DND-41 (cell line): ENCODE measurements at regions not wholly inside any gene's neighbourhood (a gene's known extent, or its start where the extent isn't known, plus 50 kb on each side); places are given as distances from the start of the nearest gene placed in this dataset.

Experiments used
- CTCF ChIP-seq: IDR thresholded peaks from 2 replicates; pipeline ENCODE4 v1.5.1; 2012; ENCODE audit warnings: borderline replicate concordance, low read length, moderate library complexity, mild to moderate bottlenecking; ENCODE audit not compliant: poor library complexity, severe bottlenecking; ENCODE audit errors: extremely low read depth
- EZH2 ChIP-seq: IDR thresholded peaks from 3 replicates; pipeline ENCODE4 v1.6.1; 2012; ENCODE audit warnings: borderline replicate concordance, low read depth, mild to moderate bottlenecking, moderate library complexity, low read length, inconsistent platforms; ENCODE audit not compliant: severe bottlenecking

- TF ChIP-seq CTCF (no peak), EZH2 (no peak)
Measured at GRCh38 chr1:114257554-114257953, 103.9 kb upstream of the SYT6 start.
